H1 (cell line): ENCODE measurements at regions not wholly inside any gene's neighbourhood (a gene's known extent, or its start where the extent isn't known, plus 50 kb on each side); places are given as distances from the start of the nearest gene placed in this dataset.
A peak's percentile ranks its signal among the peaks of the same experiment; 100 is the strongest.

Source experiments
- CTCF ChIA-PET: fragments of 300-600 bp; sonication (Branson Sonifier 250); formaldehyde crosslinking; loops from one replicate; lab custom pipeline; 2021; ENCODE audit not compliant: partially characterized antibody; lab: Charles Lee
- POLR2A ChIA-PET: fragments of 300-600 bp; sonication (Branson Sonifier 250); formaldehyde crosslinking; loops from one replicate; lab custom pipeline; 2021; ENCODE audit warnings: inconsistent platforms; ENCODE audit not compliant: partially characterized antibody; lab: Charles Lee
- DNase-seq, 2 experiments: peaks; one replicate each; pipeline versions ENCODE4 v3.0.0 to v3.0.0-alpha.2; 2010 to 2022; ENCODE audit warnings: low spot score in 2 of 2, low read depth in 1 of 2, mixed read lengths in 1 of 2
- FAIRE-seq: peaks from 2 replicates; lab custom pipeline; 2011; peaks lifted over from hg19 to GRCh38; lab: Jason Lieb, UNC
- H2AFZ ChIP-seq: 2 replicates; pipeline ENCODE4 v1.8.1; 2012; ENCODE audit warnings: low read length, inconsistent platforms
- H2AK5ac ChIP-seq: 2 replicates; pipeline ENCODE4 v1.6.1; 2013; ENCODE audit warnings: low read depth, low read length
- H2BK120ac ChIP-seq: replicated peaks from 2 replicates; pipeline ENCODE3; 2013; ENCODE audit warnings: low read depth, low read length, inconsistent platforms
- H2BK12ac ChIP-seq: 2 replicates; pipeline ENCODE4 v1.6.1; 2013; ENCODE audit warnings: low read depth, low read length
- H2BK15ac ChIP-seq: 2 replicates; pipeline ENCODE4 v1.6.1; 2013; ENCODE audit warnings: low read length
- H2BK20ac ChIP-seq: 2 replicates; pipeline ENCODE4 v1.6.1; 2013; ENCODE audit warnings: low read length
- H2BK5ac ChIP-seq: 2 replicates; pipeline ENCODE4 v1.6.1; 2013; ENCODE audit warnings: low read depth, low read length
- H3K14ac ChIP-seq: 2 replicates; pipeline ENCODE4 v1.6.1; 2013; ENCODE audit warnings: inconsistent platforms; ENCODE audit not compliant: insufficient read length
- H3K18ac ChIP-seq: 2 replicates; pipeline ENCODE4 v1.6.1; 2013; ENCODE audit warnings: low read length; ENCODE audit errors: extremely low read depth
- H3K23ac ChIP-seq: 2 replicates; pipeline ENCODE4 v1.6.1; 2013; ENCODE audit warnings: inconsistent platforms; ENCODE audit not compliant: insufficient read length
- H3K23me2 ChIP-seq: 2 replicates; pipeline ENCODE4 v1.6.1; 2013; ENCODE audit warnings: low read depth, low read length
- H3K27ac ChIP-seq: 2 replicates; pipeline ENCODE4 v1.6.1; 2011; ENCODE audit warnings: low read depth, low read length, inconsistent platforms
- H3K27me3 ChIP-seq, 4 experiments: replicated peaks in 1 of 4; 1 replicate in 1 of 4; 2 replicates in 3 of 4; pipeline versions ENCODE4 v1.6.1 to v1.8.1; 2011 to 2013; ENCODE audit warnings: low read length in 3 of 4, mild to moderate bottlenecking in 3 of 4, inconsistent platforms in 2 of 4, mixed read lengths in 2 of 4, moderate library complexity in 1 of 4; ENCODE audit not compliant: control insufficient read depth in 3 of 4, insufficient read depth in 3 of 4; ENCODE audit errors: extremely low read depth in 1 of 4
- H3K36me3 ChIP-seq, 4 experiments: 2 replicates each; pipeline versions ENCODE4 v1.6.1 to v1.8.1; 2011 to 2013; ENCODE audit warnings: mild to moderate bottlenecking in 4 of 4, low read length in 3 of 4, moderate library complexity in 2 of 4, control low read depth in 1 of 4, inconsistent platforms in 1 of 4; ENCODE audit not compliant: insufficient read depth in 4 of 4, control insufficient read depth in 2 of 4
- H3K4ac ChIP-seq: replicated peaks from 2 replicates; pipeline ENCODE3; 2013; ENCODE audit warnings: low read length, low read depth, mixed read lengths, inconsistent platforms; ENCODE audit not compliant: insufficient read length
- H3K4me1 ChIP-seq, 4 experiments: replicated peaks in 1 of 4; 1 replicate in 1 of 4; 2 replicates in 3 of 4; pipeline versions ENCODE4 v1.6.1 to v1.8.1; 2011 to 2013; ENCODE audit warnings: low read length in 3 of 4, inconsistent platforms in 2 of 4, mixed read lengths in 1 of 4; ENCODE audit not compliant: insufficient read depth in 4 of 4, control insufficient read depth in 3 of 4
- H3K4me2 ChIP-seq, 2 experiments: 2 replicates each; pipeline versions ENCODE4 v1.6.1 to v1.8.1; 2011 to 2013; ENCODE audit warnings: low read depth in 2 of 2, low read length in 2 of 2, control low read depth in 1 of 2, inconsistent platforms in 1 of 2, mild to moderate bottlenecking in 1 of 2; ENCODE audit not compliant: insufficient read depth in 1 of 2
- H3K4me3 ChIP-seq, 4 experiments: fragments of 200-600, 300-600 bp in 1 of 4; sonication (generic), shearing (Covaris generic), sonication (Bioruptor Twin) in 1 of 4; 2 replicates each; pipeline versions ENCODE4 v1.5.1 to v1.8.1; 2011 to 2016; ENCODE audit warnings: low read length in 4 of 4, low read depth in 3 of 4, control low read depth in 2 of 4, inconsistent platforms in 2 of 4, mild to moderate bottlenecking in 2 of 4, mixed read lengths in 1 of 4, moderate library complexity in 1 of 4; ENCODE audit not compliant: insufficient read depth in 2 of 4; ENCODE audit errors: extremely low read depth in 1 of 4
- H3K56ac ChIP-seq: replicated peaks from 2 replicates; pipeline ENCODE3; 2013; ENCODE audit warnings: low read depth, mild to moderate bottlenecking, mixed read lengths, low read length, inconsistent platforms; ENCODE audit not compliant: insufficient read length
- H3K79me1 ChIP-seq: 2 replicates; pipeline ENCODE4 v1.6.1; 2013; ENCODE audit warnings: low read depth, low read length, control low read depth
- H3K79me2 ChIP-seq, 2 experiments: 2 replicates each; pipeline versions ENCODE4 v1.6.1 to v1.8.1; 2012 to 2013; ENCODE audit warnings: low read length in 2 of 2, mild to moderate bottlenecking in 2 of 2, inconsistent platforms in 1 of 2; ENCODE audit not compliant: insufficient read depth in 2 of 2, control insufficient read depth in 1 of 2
- H3K9ac ChIP-seq, 4 experiments: replicated peaks in 1 of 4; 1 replicate in 1 of 4; 2 replicates in 3 of 4; pipeline versions ENCODE4 v1.6.1 to v1.8.1; 2011 to 2013; ENCODE audit warnings: low read depth in 3 of 4, low read length in 3 of 4, control low read depth in 2 of 4, mild to moderate bottlenecking in 2 of 4, moderate library complexity in 2 of 4, inconsistent platforms in 1 of 4; ENCODE audit errors: extremely low read depth in 1 of 4
- H3K9me3 ChIP-seq, 2 experiments: 2 replicates each; pipeline versions ENCODE4 v1.6.1 to v1.8.1; 2012 to 2013; ENCODE audit warnings: mild to moderate bottlenecking in 2 of 2, moderate library complexity in 2 of 2, control low read depth in 1 of 2, inconsistent platforms in 1 of 2, low read depth in 1 of 2, low read length in 1 of 2, mixed read lengths in 1 of 2; ENCODE audit not compliant: insufficient read depth in 2 of 2
- H4K20me1 ChIP-seq, 2 experiments: replicated peaks in 1 of 2; 2 replicates each; pipeline versions ENCODE3 to v1.8.1; 2011 to 2013; ENCODE audit warnings: inconsistent platforms in 2 of 2, low read length in 2 of 2, mild to moderate bottlenecking in 1 of 2; ENCODE audit not compliant: insufficient read depth in 2 of 2, control insufficient read depth in 1 of 2
- H4K5ac ChIP-seq: 2 replicates; pipeline ENCODE4 v1.6.1; 2013; ENCODE audit warnings: low read length, low read depth, mixed read lengths, inconsistent platforms; ENCODE audit not compliant: insufficient read length
- H4K8ac ChIP-seq: 2 replicates; pipeline ENCODE4 v1.8.0; 2013; ENCODE audit warnings: mild to moderate bottlenecking, moderate library complexity, low read length, inconsistent platforms; ENCODE audit not compliant: insufficient read depth; ENCODE audit errors: extremely low read depth
- H4K91ac ChIP-seq: replicated peaks from 2 replicates; pipeline ENCODE3; 2013; ENCODE audit warnings: low read length, mixed read lengths, inconsistent platforms; ENCODE audit not compliant: insufficient read length
- BRCA1 ChIP-seq: IDR thresholded peaks from 2 replicates; pipeline ENCODE4 v1.6.1; 2012; ENCODE audit warnings: low read depth, low read length, improper control_type of control experiment
- CBX5 ChIP-seq: fragments of 300-800, 300-1000 bp; sonication (generic); IDR thresholded peaks from 2 replicates; pipeline ENCODE4 v1.7.1; 2016; ENCODE audit warnings: antibody characterized with exemption, low read length, low read depth
- CBX8 ChIP-seq: fragments of 300-800, 300-1000 bp; sonication (generic); IDR thresholded peaks from 2 replicates; pipeline ENCODE4 v1.7.1; 2016; ENCODE audit warnings: low read depth, low read length, borderline replicate concordance
- CHD2 ChIP-seq: IDR thresholded peaks from 2 replicates; pipeline ENCODE4 v1.6.1; 2012; ENCODE audit warnings: low read length, improper control_type of control experiment
- KDM1A ChIP-seq: fragments of 200-600, 300-600 bp; sonication (generic); IDR thresholded peaks from 2 replicates; pipeline ENCODE4 v1.7.1; 2016; ENCODE audit warnings: mild to moderate bottlenecking, low read length, borderline replicate concordance
- NRF1 ChIP-seq: IDR thresholded peaks from 2 replicates; pipeline ENCODE4 v1.6.1; 2011; ENCODE audit warnings: mild to moderate bottlenecking, low read depth, low read length, improper control_type of control experiment
- RFX5 ChIP-seq: IDR thresholded peaks from 2 replicates; pipeline ENCODE4 v1.6.1; 2011; ENCODE audit warnings: low read depth, low read length, improper control_type of control experiment, borderline replicate concordance
- SIN3A ChIP-seq, 2 experiments: IDR thresholded peaks in 1 of 2; conservative IDR thresholded peaks in 1 of 2; 2 replicates each; pipeline ENCODE4 v1.6.1; 2011 to 2012; ENCODE audit warnings: low read length in 2 of 2, improper control_type of control experiment in 1 of 2, low read depth in 1 of 2, mild to moderate bottlenecking in 1 of 2
- WGBS, 2 experiments: shearing (Covaris generic) in 1 of 2; methylation state at CpG; one replicate each; pipeline versions ENCODE4 v1.1.6 to v1.1.7; 2013 to 2015; ENCODE audit warnings: low lambda C conversion rate in 2 of 2, mixed read lengths in 2 of 2, inconsistent platforms in 1 of 2, low coverage in 1 of 2, missing lambda C conversion rate in 1 of 2; ENCODE audit not compliant: insufficient replicate concordance in 2 of 2, insufficient coverage in 1 of 2, insufficient read length in 1 of 2; ENCODE audit errors: extremely low coverage in 1 of 2, missing lambda C conversion rate in 1 of 2; 5-methylcytosine and 5-hydroxymethylcytosine counted together
- TF ChIP-seq, protein P1 (sequence below): IDR thresholded peaks from 2 replicates; pipeline ENCODE4 v1.6.1; 2011; ENCODE audit warnings: low read length, improper control_type of control experiment
- TF ChIP-seq, protein P2 (sequence below): IDR thresholded peaks from 2 replicates; pipeline ENCODE4 v1.6.1; 2012; ENCODE audit warnings: inconsistent platforms

DNA sequence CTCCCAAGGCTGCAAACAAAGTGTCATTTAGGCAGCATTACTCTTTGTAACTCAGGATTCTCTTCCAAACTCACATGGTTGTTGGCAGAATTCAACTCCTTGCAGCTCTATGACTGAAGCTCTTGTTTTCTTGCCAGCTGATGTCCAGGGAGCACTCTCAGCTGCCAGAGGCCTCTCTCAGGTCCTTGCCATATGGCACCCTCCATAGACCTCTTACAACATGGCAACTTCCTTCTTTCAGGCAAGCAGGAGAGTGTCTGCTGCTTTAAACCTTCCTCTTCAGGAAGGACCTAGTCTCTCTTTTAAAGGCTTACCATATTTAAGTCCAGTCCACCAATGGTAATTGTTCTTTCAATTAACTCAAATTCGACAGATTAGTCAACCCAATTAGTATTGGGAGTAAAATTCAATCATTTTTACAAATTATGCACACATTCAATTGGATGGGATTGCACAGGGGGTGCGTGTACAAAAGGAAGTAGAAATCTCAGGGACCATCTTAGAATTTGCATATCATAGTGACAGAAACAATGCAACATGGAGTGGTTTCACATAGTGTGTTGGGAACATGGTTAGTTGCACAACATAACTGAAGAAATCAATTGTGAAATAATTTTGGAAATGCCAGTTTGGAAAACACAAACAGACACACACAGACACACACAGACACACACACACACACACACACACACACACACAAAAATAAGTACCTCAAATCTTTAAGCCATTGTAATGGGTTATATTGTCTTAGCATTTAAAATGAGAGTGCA lies 893.5 kb upstream of the ZEB2 start:
- Histone ChIP-seq H2BK12ac (no peak overlapping the region), H4K8ac (no peak overlapping the region), H3K27ac (no peak overlapping the region), H3K9ac (no peak overlapping the region), H3K4me2 (no peak overlapping the region), H3K79me1 (no peaks in the 10 kb centered on the region), H2AFZ (no peak overlapping the region), H3K9me3 (no peaks in the 10 kb centered on the region), H2BK15ac (no peak overlapping the region), H3K23me2 (no peaks in the 10 kb centered on the region), H2BK120ac (no peak overlapping the region), H3K4me3 (no peak overlapping the region), H2AK5ac (no peak overlapping the region), H2BK20ac (no peak overlapping the region), H4K20me1 (no peaks in the 10 kb centered on the region), H3K56ac (peak overlapping the region; percentile 50), H3K4me1 (no peaks in the 10 kb centered on the region), H3K23ac (no peak overlapping the region), H3K79me2 (no peaks in the 10 kb centered on the region), H3K4ac (no peak overlapping the region), H3K14ac (no peak overlapping the region), H3K36me3 (no peaks in the 10 kb centered on the region), H4K5ac (no peak overlapping the region), H3K18ac (no peak overlapping the region), H3K27me3 (peaks cover 0 to 2% (median 0%) of the 10 kb centered on the region in 4 experiments; a peak in 1 of 7 replicates), H4K91ac (no peak overlapping the region), H2BK5ac (no peak overlapping the region)
- FAIRE-seq, result no peak
- TF ChIP-seq, protein P1, sequence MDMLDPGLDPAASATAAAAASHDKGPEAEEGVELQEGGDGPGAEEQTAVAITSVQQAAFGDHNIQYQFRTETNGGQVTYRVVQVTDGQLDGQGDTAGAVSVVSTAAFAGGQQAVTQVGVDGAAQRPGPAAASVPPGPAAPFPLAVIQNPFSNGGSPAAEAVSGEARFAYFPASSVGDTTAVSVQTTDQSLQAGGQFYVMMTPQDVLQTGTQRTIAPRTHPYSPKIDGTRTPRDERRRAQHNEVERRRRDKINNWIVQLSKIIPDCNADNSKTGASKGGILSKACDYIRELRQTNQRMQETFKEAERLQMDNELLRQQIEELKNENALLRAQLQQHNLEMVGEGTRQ, result no peak
- TF ChIP-seq CBX5 (no peak), CBX8 (no peak), BRCA1 (no peak), NRF1 (no peak), RFX5 (no peak), CHD2 (no peak), KDM1A (no peak), SIN3A (conservative IDR thresholded peaks at IDR 0.05 in 1 of 2, IDR thresholded peaks at IDR 0.05 in 1 of 2; ENCODE audit: low read depth in 1 of 2, low read length in 2 of 2) (no peak)
- TF ChIP-seq, protein P2, sequence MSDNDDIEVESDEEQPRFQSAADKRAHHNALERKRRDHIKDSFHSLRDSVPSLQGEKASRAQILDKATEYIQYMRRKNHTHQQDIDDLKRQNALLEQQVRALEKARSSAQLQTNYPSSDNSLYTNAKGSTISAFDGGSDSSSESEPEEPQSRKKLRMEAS, result no peak
- ChIA-PET CTCF (interaction anchor here (0.6 to 0.7 kb wide), 3 partner anchors 56 to 1664 kb away, joined by 3 read pairs; no protein-coding TSS in a partner anchor), POLR2A (no interaction called here)
- WGBS, 2 experiments, result 79% methylated on average over 2 of the region's 2 CpGs; no CpG with 5 or more reads in 1 of the 2 experiments
- DNase-seq, result no peak
